ENCODE measurements at regions not wholly inside any gene's neighbourhood (a gene's known extent, or its start where the extent isn't known, plus 50 kb on each side); places are given as distances from the start of the nearest gene placed in this dataset.

DNA sequence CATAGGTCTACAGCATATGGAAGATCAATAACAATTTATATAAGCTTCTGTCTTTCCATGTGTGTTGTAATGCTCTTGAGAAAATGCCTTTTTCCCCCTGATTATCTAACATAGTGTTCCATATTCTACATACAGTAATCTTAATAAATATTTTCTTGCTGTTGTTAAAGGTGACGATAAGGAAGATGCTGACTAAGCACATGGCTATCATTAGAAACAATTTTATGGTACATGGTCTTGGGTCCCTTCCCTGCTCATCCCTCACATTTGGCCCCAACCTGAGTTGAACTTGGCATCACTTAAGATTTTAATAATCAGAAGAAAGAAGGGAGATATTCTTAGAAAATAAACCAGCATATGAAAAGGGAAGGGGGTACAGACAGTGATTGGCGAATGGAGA is 382.1 kb upstream of the CDH20 start:
- CTCF ChIA-PET (ENCODE audit: partially characterized antibody): no interaction called here
- H4K8ac ChIP-seq (ENCODE audit: extremely low read depth, insufficient read depth, low read length): no peak overlapping the region
- no peaks in the 10 kb centered on the region for H4K20me1 ChIP-seq (replicated peaks in 1 of 2; ENCODE audit: control insufficient read depth in 1 of 2, insufficient read depth in 2 of 2, low read length in 2 of 2)
- H3K9ac ChIP-seq (replicated peaks in 1 of 4; ENCODE audit: extremely low read depth in 1 of 4, low read depth in 3 of 4, low read length in 3 of 4): no peak overlapping the region
- H2AFZ ChIP-seq (ENCODE audit: low read length): no peak overlapping the region
- no peak overlapping the region for H2BK12ac ChIP-seq (ENCODE audit: low read depth, low read length)
- no peak overlapping the region for H4K5ac ChIP-seq (ENCODE audit: insufficient read length, low read depth, low read length)
- no peaks in the 10 kb centered on the region for H3K79me1 ChIP-seq (ENCODE audit: low read depth, low read length)
- DNase-seq (ENCODE audit: low read depth in 1 of 2, low spot score in 2 of 2) (no peak), FAIRE-seq (no peak)
- no peaks in the 10 kb centered on the region for H3K23me2 ChIP-seq (ENCODE audit: low read depth, low read length)
- H3K4me2 ChIP-seq (ENCODE audit: insufficient read depth in 1 of 2, low read depth in 2 of 2, low read length in 2 of 2): no peak overlapping the region
- 94% methylated on average over 2 of the region's 2 CpGs; no CpG with 5 or more reads in 1 of the 2 experiments for WGBS, 2 experiments (ENCODE audit: extremely low coverage in 1 of 2, insufficient coverage in 1 of 2, insufficient read length in 1 of 2, insufficient replicate concordance in 2 of 2, low coverage in 1 of 2, low lambda C conversion rate in 2 of 2, missing lambda C conversion rate in 1 of 2)
- no peak overlapping the region for H2BK20ac ChIP-seq (ENCODE audit: low read length)
- no peak overlapping the region for H3K4ac ChIP-seq (replicated peaks; ENCODE audit: insufficient read length, low read depth, low read length)
- no peaks in the 10 kb centered on the region for H3K4me1 ChIP-seq (replicated peaks in 1 of 4; ENCODE audit: control insufficient read depth in 3 of 4, insufficient read depth in 4 of 4, low read length in 3 of 4)
- H4K91ac ChIP-seq (replicated peaks; ENCODE audit: insufficient read length, low read length): no peak overlapping the region
- no peaks in the 10 kb centered on the region for H3K79me2 ChIP-seq (ENCODE audit: control insufficient read depth in 1 of 2, insufficient read depth in 2 of 2, low read length in 2 of 2)
- no peak overlapping the region for H2AK5ac ChIP-seq (ENCODE audit: low read depth, low read length)
- H2BK15ac ChIP-seq (ENCODE audit: low read length): no peak overlapping the region
- H3K27ac ChIP-seq (ENCODE audit: low read depth, low read length): no peak overlapping the region
- no peak overlapping the region for H2BK120ac ChIP-seq (replicated peaks; ENCODE audit: low read depth, low read length)
- H2BK5ac ChIP-seq (ENCODE audit: low read depth, low read length): no peak overlapping the region
- no peaks in the 10 kb centered on the region for H3K36me3 ChIP-seq (ENCODE audit: control insufficient read depth in 2 of 4, insufficient read depth in 4 of 4, low read length in 3 of 4)
- no peak overlapping the region for H3K18ac ChIP-seq (ENCODE audit: extremely low read depth, low read length)
- no peaks in the 10 kb centered on the region for H3K9me3 ChIP-seq (ENCODE audit: insufficient read depth in 2 of 2, low read depth in 1 of 2, low read length in 1 of 2)
- H3K27me3 ChIP-seq (replicated peaks in 1 of 4; ENCODE audit: control insufficient read depth in 3 of 4, extremely low read depth in 1 of 4, insufficient read depth in 3 of 4, low read length in 3 of 4): no peaks in the 10 kb centered on the region
- H3K14ac ChIP-seq (ENCODE audit: insufficient read length): no peak overlapping the region
- POLR2A ChIA-PET (ENCODE audit: partially characterized antibody): no interaction called here
- no peak overlapping the region for H3K56ac ChIP-seq (replicated peaks; ENCODE audit: insufficient read length, low read depth, low read length)
- no peak overlapping the region for H3K23ac ChIP-seq (ENCODE audit: insufficient read length)
- no peak overlapping the region for H3K4me3 ChIP-seq (ENCODE audit: extremely low read depth in 1 of 4, insufficient read depth in 2 of 4, low read depth in 3 of 4, low read length in 4 of 4)
- TF ChIP-seq JUN (IDR thresholded peaks at IDR 0.05; ENCODE audit: low read depth, low read length) (no peak), RAD21 (IDR thresholded peaks at IDR 0.05 in 1 of 2, conservative IDR thresholded peaks at IDR 0.05 in 1 of 2; ENCODE audit: low read depth in 2 of 2, low read length in 2 of 2) (no peak), SUZ12 (IDR thresholded peaks at IDR 0.05; ENCODE audit: low read length) (no peak), NANOG (IDR thresholded peaks at IDR 0.05; ENCODE audit: insufficient read depth, low read depth, low read length, poor library complexity, severe bottlenecking) (no peak), PHF8 (conservative IDR thresholded peaks at IDR 0.05; ENCODE audit: low read depth, low read length) (no peak), POU5F1 (IDR thresholded peaks at IDR 0.05; ENCODE audit: low read depth, low read length) (no peak), TCF12 (IDR thresholded peaks at IDR 0.05; ENCODE audit: low read depth, low read length) (no peak), HDAC2 (IDR thresholded peaks at IDR 0.05; ENCODE audit: borderline replicate concordance in 1 of 2, low read depth in 2 of 2, low read length in 2 of 2) (no peak), SP4 (IDR thresholded peaks at IDR 0.05; ENCODE audit: low read length) (no peak), JUND (IDR thresholded peaks at IDR 0.05; ENCODE audit: low read length) (no peak)
- TF ChIP-seq, protein P1, sequence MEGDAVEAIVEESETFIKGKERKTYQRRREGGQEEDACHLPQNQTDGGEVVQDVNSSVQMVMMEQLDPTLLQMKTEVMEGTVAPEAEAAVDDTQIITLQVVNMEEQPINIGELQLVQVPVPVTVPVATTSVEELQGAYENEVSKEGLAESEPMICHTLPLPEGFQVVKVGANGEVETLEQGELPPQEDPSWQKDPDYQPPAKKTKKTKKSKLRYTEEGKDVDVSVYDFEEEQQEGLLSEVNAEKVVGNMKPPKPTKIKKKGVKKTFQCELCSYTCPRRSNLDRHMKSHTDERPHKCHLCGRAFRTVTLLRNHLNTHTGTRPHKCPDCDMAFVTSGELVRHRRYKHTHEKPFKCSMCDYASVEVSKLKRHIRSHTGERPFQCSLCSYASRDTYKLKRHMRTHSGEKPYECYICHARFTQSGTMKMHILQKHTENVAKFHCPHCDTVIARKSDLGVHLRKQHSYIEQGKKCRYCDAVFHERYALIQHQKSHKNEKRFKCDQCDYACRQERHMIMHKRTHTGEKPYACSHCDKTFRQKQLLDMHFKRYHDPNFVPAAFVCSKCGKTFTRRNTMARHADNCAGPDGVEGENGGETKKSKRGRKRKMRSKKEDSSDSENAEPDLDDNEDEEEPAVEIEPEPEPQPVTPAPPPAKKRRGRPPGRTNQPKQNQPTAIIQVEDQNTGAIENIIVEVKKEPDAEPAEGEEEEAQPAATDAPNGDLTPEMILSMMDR (IDR thresholded peaks at IDR 0.05; ENCODE audit: control extremely low read depth in 1 of 3, insufficient read depth in 1 of 3, low read depth in 1 of 3, low read length in 3 of 3): no peak

All from H1 (cell line).